ENCODE measurements at regions not wholly inside any gene's neighbourhood (a gene's known extent, or its start where the extent isn't known, plus 50 kb on each side); places are given as distances from the start of the nearest gene placed in this dataset.

- TF ChIP-seq CTCF (IDR thresholded peaks at IDR 0.05): no peak
- no peak for TF ChIP-seq POLR2A (IDR thresholded peaks at IDR 0.05)
Observed at GRCh38 chr2:156001851-156002250, 330.7 kb downstream of the NR4A2 start.

Data from right lobe of liver (tissue), 4 donors.